ENCODE measurements at regions not wholly inside any gene's neighbourhood (a gene's known extent, or its start where the extent isn't known, plus 50 kb on each side); places are given as distances from the start of the nearest gene placed in this dataset.

DNA sequence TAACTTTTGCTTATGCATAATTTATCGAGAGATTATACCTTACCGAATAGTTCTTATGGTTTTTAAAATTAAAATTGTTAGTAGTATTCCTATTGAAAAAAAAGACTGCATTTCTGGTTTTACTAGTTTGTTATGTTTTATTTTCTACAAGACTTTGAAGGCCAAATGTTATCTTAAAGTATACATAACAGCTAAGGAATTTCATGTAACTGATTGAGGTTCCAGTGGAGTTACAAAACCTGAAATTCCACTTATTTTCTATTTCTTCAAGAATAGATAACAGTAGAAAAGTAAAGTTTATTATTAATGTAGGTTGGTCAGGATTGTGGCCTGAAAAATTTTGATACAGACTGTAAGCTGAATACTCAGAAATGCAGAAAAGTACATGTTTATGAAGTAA is 1216.0 kb upstream of the PCDH20 start:
- TF ChIP-seq, protein P1, sequence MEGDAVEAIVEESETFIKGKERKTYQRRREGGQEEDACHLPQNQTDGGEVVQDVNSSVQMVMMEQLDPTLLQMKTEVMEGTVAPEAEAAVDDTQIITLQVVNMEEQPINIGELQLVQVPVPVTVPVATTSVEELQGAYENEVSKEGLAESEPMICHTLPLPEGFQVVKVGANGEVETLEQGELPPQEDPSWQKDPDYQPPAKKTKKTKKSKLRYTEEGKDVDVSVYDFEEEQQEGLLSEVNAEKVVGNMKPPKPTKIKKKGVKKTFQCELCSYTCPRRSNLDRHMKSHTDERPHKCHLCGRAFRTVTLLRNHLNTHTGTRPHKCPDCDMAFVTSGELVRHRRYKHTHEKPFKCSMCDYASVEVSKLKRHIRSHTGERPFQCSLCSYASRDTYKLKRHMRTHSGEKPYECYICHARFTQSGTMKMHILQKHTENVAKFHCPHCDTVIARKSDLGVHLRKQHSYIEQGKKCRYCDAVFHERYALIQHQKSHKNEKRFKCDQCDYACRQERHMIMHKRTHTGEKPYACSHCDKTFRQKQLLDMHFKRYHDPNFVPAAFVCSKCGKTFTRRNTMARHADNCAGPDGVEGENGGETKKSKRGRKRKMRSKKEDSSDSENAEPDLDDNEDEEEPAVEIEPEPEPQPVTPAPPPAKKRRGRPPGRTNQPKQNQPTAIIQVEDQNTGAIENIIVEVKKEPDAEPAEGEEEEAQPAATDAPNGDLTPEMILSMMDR (IDR thresholded peaks at IDR 0.05 in 2 of 3, conservative IDR thresholded peaks at IDR 0.05 in 1 of 3; ENCODE audit: control insufficient read depth in 2 of 3, extremely low read depth in 1 of 3, insufficient read depth in 1 of 3, low read depth in 3 of 3, low read length in 3 of 3): no peak
- TF ChIP-seq LARP7 (IDR thresholded peaks at IDR 0.05): no peak
- TF ChIP-seq FOS (IDR thresholded peaks at IDR 0.05; ENCODE audit: borderline replicate concordance, extremely low read depth, insufficient read length): no peak
